ENCODE measurements at regions not wholly inside any gene's neighbourhood (a gene's known extent, or its start where the extent isn't known, plus 50 kb on each side); places are given as distances from the start of the nearest gene placed in this dataset.

DNA sequence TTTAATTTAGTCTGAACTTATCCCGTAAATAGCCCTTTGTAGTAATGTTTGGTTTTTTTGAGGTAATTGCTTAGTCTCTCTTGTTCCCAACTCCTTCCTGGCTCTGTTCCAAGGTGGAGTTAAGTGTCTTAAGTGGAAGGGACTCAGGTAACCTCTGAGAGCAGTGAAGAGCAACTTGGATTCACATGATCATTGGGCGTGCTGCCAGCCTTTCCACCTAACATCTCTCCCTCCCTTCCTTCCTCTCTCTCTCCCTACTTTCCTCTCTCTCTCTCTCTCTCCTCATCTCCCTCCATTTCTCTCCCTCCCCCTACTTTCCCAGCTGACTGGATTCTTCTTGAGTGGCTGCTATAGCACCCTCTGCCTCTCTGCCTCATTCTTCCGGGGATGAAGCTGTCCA lies 232.9 kb upstream of the SASH1 start:
- no peaks in the 10 kb centered on the region for H3K79me2 ChIP-seq (ENCODE audit: insufficient read depth, low read length)
- H3K27ac ChIP-seq (ENCODE audit: low read depth, low read length, poor library complexity, severe bottlenecking): no peak overlapping the region
- H4K20me1 ChIP-seq (ENCODE audit: insufficient read depth, low read length): no peaks in the 10 kb centered on the region
- no peaks in the 10 kb centered on the region for H3K36me3 ChIP-seq (ENCODE audit: insufficient read depth, low read length)
- no peak overlapping the region for H3K4me3 ChIP-seq (ENCODE audit: low read depth, low read length, poor library complexity, severe bottlenecking)
- H3K27me3 ChIP-seq (ENCODE audit: insufficient read depth, low read length): no peaks in the 10 kb centered on the region
- no peaks in the 10 kb centered on the region for H3K4me1 ChIP-seq (ENCODE audit: insufficient read depth, low read length, severe bottlenecking)
- H3K9ac ChIP-seq (ENCODE audit: low read length): no peak overlapping the region
- no peaks in the 10 kb centered on the region for H3K9me3 ChIP-seq (ENCODE audit: low read length)
- TF ChIP-seq EZH2 (IDR thresholded peaks at IDR 0.05; ENCODE audit: borderline replicate concordance, low read length): no peak
- TF ChIP-seq, protein P1, sequence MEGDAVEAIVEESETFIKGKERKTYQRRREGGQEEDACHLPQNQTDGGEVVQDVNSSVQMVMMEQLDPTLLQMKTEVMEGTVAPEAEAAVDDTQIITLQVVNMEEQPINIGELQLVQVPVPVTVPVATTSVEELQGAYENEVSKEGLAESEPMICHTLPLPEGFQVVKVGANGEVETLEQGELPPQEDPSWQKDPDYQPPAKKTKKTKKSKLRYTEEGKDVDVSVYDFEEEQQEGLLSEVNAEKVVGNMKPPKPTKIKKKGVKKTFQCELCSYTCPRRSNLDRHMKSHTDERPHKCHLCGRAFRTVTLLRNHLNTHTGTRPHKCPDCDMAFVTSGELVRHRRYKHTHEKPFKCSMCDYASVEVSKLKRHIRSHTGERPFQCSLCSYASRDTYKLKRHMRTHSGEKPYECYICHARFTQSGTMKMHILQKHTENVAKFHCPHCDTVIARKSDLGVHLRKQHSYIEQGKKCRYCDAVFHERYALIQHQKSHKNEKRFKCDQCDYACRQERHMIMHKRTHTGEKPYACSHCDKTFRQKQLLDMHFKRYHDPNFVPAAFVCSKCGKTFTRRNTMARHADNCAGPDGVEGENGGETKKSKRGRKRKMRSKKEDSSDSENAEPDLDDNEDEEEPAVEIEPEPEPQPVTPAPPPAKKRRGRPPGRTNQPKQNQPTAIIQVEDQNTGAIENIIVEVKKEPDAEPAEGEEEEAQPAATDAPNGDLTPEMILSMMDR (IDR thresholded peaks at IDR 0.05; ENCODE audit: low read length): no peak
- no peak overlapping the region for H2AFZ ChIP-seq (ENCODE audit: low read length)
- H3F3A ChIP-seq (ENCODE audit: insufficient read depth, low read length): no peaks in the 10 kb centered on the region
- no peaks in the 10 kb centered on the region for H3K9me2 ChIP-seq (ENCODE audit: low read depth, low read length)
- H3K4me2 ChIP-seq (ENCODE audit: low read length): no peak overlapping the region

GRCh38 chr6:148110925-148111324 lies 231.7 kb upstream of the SASH1 start:
- Histone ChIP-seq H4K20me1 (ENCODE audit: insufficient read depth, low read length) (no peaks in the 10 kb centered on the region), H3K9ac (ENCODE audit: low read length) (no peak overlapping the region)

DNA sequence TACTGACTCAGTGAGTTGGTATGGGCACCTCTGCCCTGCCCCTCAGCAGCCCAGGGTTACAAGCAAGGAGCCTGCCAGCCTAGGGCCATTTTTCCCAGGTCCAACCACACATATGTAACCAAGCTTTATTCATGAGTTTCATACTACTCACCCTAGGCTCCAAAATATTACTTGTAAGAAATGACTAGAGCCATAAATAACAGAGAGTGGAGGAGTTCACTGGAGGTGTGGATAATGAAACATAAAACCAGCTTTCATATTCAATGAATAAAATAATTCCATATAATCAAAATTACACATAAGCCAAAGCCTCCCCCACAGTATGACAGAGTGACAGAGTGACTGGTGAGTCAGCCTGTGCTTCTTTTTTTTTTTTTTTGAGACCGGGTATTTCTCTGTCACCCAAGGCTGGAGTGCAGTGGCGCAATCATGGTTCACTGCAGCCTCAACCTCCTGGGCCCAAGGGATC lies 229.8 kb upstream of the SASH1 start:
- Histone ChIP-seq H3K9me2 (ENCODE audit: low read depth, low read length) (no peaks in the 10 kb centered on the region), H3F3A (ENCODE audit: insufficient read depth, low read length) (no peaks in the 10 kb centered on the region), H2AFZ (ENCODE audit: low read length) (no peak overlapping the region), H3K27ac (ENCODE audit: low read depth, low read length, poor library complexity, severe bottlenecking) (no peak overlapping the region), H3K27me3 (ENCODE audit: insufficient read depth, low read length) (no peaks in the 10 kb centered on the region), H4K20me1 (ENCODE audit: insufficient read depth, low read length) (no peaks in the 10 kb centered on the region), H3K4me1 (ENCODE audit: insufficient read depth, low read length, severe bottlenecking) (no peaks in the 10 kb centered on the region), H3K36me3 (ENCODE audit: insufficient read depth, low read length) (no peaks in the 10 kb centered on the region), H3K4me3 (ENCODE audit: low read depth, low read length, poor library complexity, severe bottlenecking) (no peak overlapping the region), H3K9me3 (ENCODE audit: low read length) (no peaks in the 10 kb centered on the region), H3K79me2 (ENCODE audit: insufficient read depth, low read length) (no peaks in the 10 kb centered on the region), H3K4me2 (ENCODE audit: low read length) (no peak overlapping the region), H3K9ac (ENCODE audit: low read length) (no peak overlapping the region)
- TF ChIP-seq, protein P1 (IDR thresholded peaks at IDR 0.05; ENCODE audit: low read length): no peak
- no peak for TF ChIP-seq EZH2 (IDR thresholded peaks at IDR 0.05; ENCODE audit: borderline replicate concordance, low read length)

More at GRCh38 chr6:148110925-148111324, 231.7 kb upstream of the SASH1 start:
- Histone ChIP-seq H2AFZ (ENCODE audit: low read length) (no peak overlapping the region), H3F3A (ENCODE audit: insufficient read depth, low read length) (no peaks in the 10 kb centered on the region), H3K9me3 (ENCODE audit: low read length) (no peaks in the 10 kb centered on the region), H3K4me3 (ENCODE audit: low read depth, low read length, poor library complexity, severe bottlenecking) (no peak overlapping the region), H3K9me2 (ENCODE audit: low read depth, low read length) (no peaks in the 10 kb centered on the region), H3K27me3 (ENCODE audit: insufficient read depth, low read length) (no peaks in the 10 kb centered on the region), H3K27ac (ENCODE audit: low read depth, low read length, poor library complexity, severe bottlenecking) (no peak overlapping the region), H3K4me2 (ENCODE audit: low read length) (no peak overlapping the region), H3K79me2 (ENCODE audit: insufficient read depth, low read length) (no peaks in the 10 kb centered on the region), H3K4me1 (ENCODE audit: insufficient read depth, low read length, severe bottlenecking) (no peaks in the 10 kb centered on the region), H3K36me3 (ENCODE audit: insufficient read depth, low read length) (no peaks in the 10 kb centered on the region)
- TF ChIP-seq, protein P1 (IDR thresholded peaks at IDR 0.05; ENCODE audit: low read length): no peak
- no peak for TF ChIP-seq EZH2 (IDR thresholded peaks at IDR 0.05; ENCODE audit: borderline replicate concordance, low read length)

Measured in OCI-LY1 (cell line).